ENCODE measurements at regions not wholly inside any gene's neighbourhood (a gene's known extent, or its start where the extent isn't known, plus 50 kb on each side); places are given as distances from the start of the nearest gene placed in this dataset.
"Not testable (repeated sequence)": the region's sequence is repeated elsewhere in the genome, so short reads cannot be mapped to it uniquely, and the experiment has no call there.

- TF ChIP-seq CTCF (IDR thresholded peaks at IDR 0.05): no peak
- no peak for TF ChIP-seq POLR2AphosphoS5 (IDR thresholded peaks at IDR 0.05)
- ATAC-seq: no peak
- Histone ChIP-seq H3K4me3 (no peak overlapping the region), H3K4me1 (no peaks in the 10 kb centered on the region), H3K27ac (no peak overlapping the region), H3K27me3 (no peaks in the 10 kb centered on the region), H3K36me3 (no peaks in the 10 kb centered on the region), H3K9me3 (no peaks in the 10 kb centered on the region)
- 55 to 60% methylated on average over 2 to 4 of the region's 4 CpGs for WGBS, 2 donors (ENCODE audit: low coverage in 1 of 2)
Observed at GRCh38 chr1:30135698-30136097, 587.7 kb downstream of the MATN1 start.

GRCh38 chr1:30134466-30135217 is 588.7 kb downstream of the MATN1 start:
- no peaks in the 10 kb centered on the region for H3K36me3 ChIP-seq
- no peaks in the 10 kb centered on the region for H3K4me1 ChIP-seq
- WGBS, 2 donors (ENCODE audit: low coverage in 1 of 2): 80 to 92% methylated on average over 9 to 11 of the region's 18 CpGs
- H3K4me3 ChIP-seq: no peak overlapping the region
- peaks cover 3% of the 10 kb centered on the region for H3K27me3 ChIP-seq
- no peak for ATAC-seq
- H3K27ac ChIP-seq: no peak overlapping the region
- H3K9me3 ChIP-seq: no peaks in the 10 kb centered on the region
- TF ChIP-seq EP300 (IDR thresholded peaks at IDR 0.05) (no peak), POLR2AphosphoS5 (IDR thresholded peaks at IDR 0.05) (no peak), POLR2A (IDR thresholded peaks at IDR 0.05) (no peak), CTCF (IDR thresholded peaks at IDR 0.05) (no peak)

DNA sequence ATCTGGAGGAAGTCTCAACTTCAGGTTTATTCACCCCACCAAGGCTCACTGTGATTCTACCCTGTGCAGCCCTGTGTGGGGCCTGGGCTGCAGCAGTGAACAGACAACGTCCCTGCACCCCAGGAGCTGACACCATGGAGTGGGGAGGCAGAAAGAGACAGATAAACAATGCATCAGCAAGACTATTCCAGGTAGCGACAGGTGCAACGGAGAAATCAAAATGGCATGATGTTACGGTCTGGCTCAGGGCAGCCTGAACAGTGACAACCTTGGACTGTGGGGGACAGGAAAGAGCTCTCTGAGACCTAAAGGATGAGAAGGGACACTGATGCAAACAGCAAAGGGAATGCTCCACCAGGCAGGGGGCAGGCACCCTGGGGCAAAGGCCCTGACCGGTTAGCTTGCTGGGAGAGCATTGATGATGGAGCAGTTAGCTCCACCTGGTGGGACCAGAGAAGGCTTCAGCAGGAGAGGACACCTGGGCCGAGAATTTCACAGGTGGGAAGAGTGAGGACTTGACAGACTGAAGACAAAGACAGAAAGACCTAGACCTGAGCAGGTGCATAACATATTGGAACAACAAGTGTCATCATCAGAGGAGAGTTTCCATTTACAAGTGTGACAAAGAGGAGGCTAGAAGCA is 589.9 kb downstream of the MATN1 start:
- no peak for ATAC-seq
- no peak for TF ChIP-seq POLR2A (IDR thresholded peaks at IDR 0.05)
- no peak for TF ChIP-seq CTCF (IDR thresholded peaks at IDR 0.05)
- no peak for TF ChIP-seq EP300 (IDR thresholded peaks at IDR 0.05)
- no peak for TF ChIP-seq POLR2AphosphoS5 (IDR thresholded peaks at IDR 0.05)

GRCh38 chr1:30132602-30133286 is 590.6 kb downstream of the MATN1 start:
- Histone ChIP-seq H3K4me1 (no peaks in the 10 kb centered on the region), H3K36me3 (no peaks in the 10 kb centered on the region), H3K4me3 (no peak overlapping the region), H3K27ac (no peak overlapping the region), H3K9me3 (no peaks in the 10 kb centered on the region), H3K27me3 (peaks cover 8% of the 10 kb centered on the region)
- TF ChIP-seq EP300 (IDR thresholded peaks at IDR 0.05) (no peak), POLR2A (IDR thresholded peaks at IDR 0.05) (no peak), CTCF (IDR thresholded peaks at IDR 0.05) (no peak), POLR2AphosphoS5 (IDR thresholded peaks at IDR 0.05) (no peak)
- no peak for ATAC-seq
- 80% methylated on average over 4 of the region's 10 CpGs; no CpG with 5 or more reads in 1 of the 2 donors for WGBS, 2 donors (ENCODE audit: low coverage in 1 of 2)

More for the DNA sequence above, 589.9 kb downstream of the MATN1 start:
- peaks cover 7% of the 10 kb centered on the region for H3K27me3 ChIP-seq
- no peaks in the 10 kb centered on the region for H3K4me1 ChIP-seq
- no peak overlapping the region for H3K4me3 ChIP-seq
- H3K36me3 ChIP-seq: no peaks in the 10 kb centered on the region
- H3K27ac ChIP-seq: no peak overlapping the region
- 82% methylated on average over 5 of the region's 6 CpGs; no CpG with 5 or more reads in 1 of the 2 donors for WGBS, 2 donors (ENCODE audit: low coverage in 1 of 2)
- no peaks in the 10 kb centered on the region for H3K9me3 ChIP-seq

DNA sequence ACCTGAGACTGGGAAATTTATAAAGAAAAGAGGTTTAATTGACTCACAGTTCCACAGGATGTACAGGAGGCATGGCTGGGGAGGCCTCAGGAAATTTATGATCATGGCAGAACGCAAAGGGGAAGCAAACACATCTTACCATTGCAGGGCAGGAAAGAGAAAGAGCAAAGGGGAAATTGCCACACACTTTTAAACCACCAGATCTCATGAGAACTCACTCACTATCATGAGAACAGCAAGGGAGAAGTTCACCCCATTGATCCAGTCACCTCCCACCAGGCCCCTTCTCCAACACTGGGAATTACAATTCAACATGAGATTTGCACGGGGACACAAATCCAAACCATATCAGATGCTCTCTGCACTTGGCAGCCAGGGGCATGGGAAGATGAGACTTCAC is 592.8 kb downstream of the MATN1 start:
- H3K27me3 ChIP-seq: peaks cover 12% of the 10 kb centered on the region
- WGBS, 2 donors (ENCODE audit: low coverage in 1 of 2): 57 to 93% methylated on average over 1 to 2 of the region's 2 CpGs
- not testable (repeated sequence) for H3K27ac ChIP-seq, ATAC-seq, H3K9me3 ChIP-seq, H3K4me1 ChIP-seq, H3K36me3 ChIP-seq, H3K4me3 ChIP-seq
